HTR-8/SVneo (cell line): ENCODE measurements at regions not wholly inside any gene's neighbourhood (a gene's known extent, or its start where the extent isn't known, plus 50 kb on each side); places are given as distances from the start of the nearest gene placed in this dataset.
"Not testable (repeated sequence)": the region's sequence is repeated elsewhere in the genome, so short reads cannot be mapped to it uniquely, and the experiment has no call there.

ENCODE experiments used
- DNase-seq: peaks from one replicate; pipeline ENCODE4 v3.0.0; 2011; ENCODE audit warnings: low spot score, mixed read lengths; ENCODE audit not compliant: insufficient read length
- FAIRE-seq: peaks from 2 replicates; lab custom pipeline; 2011; peaks lifted over from hg19 to GRCh38; lab: Jason Lieb, UNC

DNA sequence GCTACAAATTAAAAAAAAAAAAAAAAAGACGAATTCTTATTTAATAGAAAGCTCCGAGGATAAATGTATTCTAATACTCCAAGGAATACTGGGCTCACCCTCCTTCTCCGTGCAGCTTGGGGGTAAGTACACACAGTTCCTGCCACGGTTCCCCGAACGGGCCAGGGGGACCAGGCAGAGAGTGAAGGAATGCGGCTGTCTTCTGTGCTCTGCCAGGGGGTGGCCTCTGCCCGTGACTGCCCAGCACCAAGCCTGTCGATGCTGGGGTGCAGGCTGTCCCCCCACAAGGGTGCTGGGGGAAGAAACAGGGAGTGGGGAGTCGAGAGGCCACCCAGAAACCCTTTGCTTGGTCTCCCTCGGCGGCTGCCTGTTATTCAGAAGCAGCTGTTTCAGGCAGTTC lies 410.1 kb upstream of the IRX1 start:
- FAIRE-seq, result no peak

DNA sequence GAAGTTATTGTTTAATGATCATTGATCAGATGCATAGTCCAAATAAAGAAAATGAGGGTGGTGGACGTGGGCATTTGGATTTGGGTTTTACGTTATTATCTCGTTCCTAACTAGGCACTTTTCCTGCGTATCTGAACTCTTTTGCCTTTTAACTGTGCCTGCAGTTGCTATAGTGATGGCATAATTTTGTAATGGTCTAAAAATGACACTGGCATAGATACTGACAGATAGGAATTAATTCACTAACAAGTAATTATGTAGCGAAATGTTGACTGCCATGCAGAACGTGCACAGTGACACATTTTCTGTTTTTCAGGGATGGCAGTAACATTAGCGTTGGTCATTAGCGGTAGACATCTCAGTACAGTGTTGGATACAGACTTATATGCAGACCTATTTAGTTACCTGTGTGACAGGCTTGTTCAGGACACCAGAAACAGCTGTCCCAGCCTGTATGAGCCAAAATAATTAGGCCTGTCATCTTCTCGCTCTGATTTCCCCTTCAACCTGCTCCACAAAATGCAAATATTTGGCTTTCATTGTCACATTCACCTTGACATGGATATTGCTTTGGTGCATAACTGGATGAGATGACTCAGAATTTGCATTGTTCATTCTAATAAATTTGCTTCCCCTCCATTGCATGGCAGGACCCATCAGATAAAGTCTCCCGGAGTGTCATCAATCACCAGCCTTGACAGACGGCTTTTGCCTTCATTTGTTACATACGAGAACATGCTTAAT lies 413.3 kb upstream of the IRX1 start:
- DNase-seq, result no peak
- FAIRE-seq, result no peak

More for the DNA sequence above, 410.1 kb upstream of the IRX1 start:
- DNase-seq, result no peak

DNA sequence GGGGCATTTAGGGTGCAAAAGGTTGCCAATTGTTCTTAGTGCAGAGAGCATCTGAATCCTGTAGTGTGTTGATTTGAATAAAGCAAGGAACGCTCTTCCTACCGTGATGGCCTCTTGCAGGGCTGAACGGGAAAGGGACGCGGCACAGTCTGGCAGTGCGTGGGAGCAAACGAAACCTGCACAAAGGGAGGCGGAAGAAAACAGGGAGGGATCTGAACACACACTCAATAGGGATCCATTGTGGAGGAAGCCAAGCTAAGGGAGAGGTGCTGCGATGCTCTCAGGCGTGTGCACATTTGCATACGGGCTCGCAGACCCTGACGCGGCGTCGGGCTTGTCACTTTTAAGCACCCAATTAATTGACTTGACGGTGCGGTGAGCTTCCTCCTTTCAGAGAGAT lies 414.0 kb upstream of the IRX1 start:
- DNase-seq (no peak), FAIRE-seq (no peak)

DNA sequence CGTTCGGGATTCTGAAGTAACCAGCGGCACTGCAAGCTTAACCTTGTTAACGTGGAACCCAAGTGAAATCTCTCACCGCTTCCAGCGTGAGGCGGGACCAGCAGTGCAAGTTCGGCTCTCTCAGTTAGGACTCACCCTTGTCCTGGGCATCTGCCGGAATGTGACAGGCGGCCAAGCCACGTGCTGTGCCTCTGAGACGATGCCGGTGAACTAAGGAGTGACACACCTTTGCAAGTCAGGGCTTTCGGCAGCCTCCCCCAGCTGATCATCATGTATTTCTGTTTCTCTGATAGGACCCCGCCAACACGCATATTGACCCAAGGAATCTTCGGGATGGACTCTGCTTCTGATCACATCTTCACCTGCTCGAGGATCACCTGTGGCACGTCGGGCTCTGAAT lies 415.0 kb upstream of the IRX1 start:
- FAIRE-seq (no peak), DNase-seq (no peak)

DNA sequence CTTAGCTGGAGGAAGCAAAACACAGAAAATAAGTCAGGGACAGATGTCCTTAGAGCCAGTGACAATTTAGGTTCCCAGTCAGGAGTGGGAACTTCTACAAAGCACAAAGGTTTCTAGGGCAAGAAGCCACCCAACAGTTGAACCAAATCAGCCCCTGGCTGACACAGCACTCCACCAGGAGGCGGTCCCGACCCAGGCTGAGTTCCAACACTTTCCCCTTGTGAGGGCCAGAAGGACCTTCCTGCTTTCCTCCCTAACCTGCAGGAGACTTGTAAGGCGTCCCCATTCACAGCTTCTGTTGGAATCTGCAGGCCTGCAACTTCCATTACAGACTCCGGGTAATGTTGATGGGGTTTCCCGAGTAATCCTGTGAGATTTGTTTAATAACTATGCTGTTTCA lies 416.4 kb upstream of the IRX1 start:
- DNase-seq, result no peak
- no peak for FAIRE-seq

DNA sequence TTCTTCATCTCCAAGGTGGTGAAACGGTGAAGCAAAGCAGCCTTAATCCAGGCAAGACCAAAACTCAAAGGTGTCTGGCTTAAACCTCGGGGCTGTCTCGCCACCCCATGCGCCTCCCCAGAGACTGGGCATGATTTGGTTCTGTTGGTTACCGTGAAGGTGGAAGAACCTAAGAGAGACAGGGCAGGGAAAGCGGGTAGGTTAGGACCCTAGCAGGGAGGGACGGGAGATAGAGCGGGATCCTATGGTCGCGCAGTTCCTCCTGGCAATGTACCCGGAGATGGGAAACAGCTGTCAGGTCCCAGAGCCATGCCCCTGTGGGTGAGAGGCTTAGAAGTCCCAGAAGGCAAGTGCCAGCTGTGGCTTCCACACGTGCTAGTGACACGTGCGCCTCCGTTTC lies 418.3 kb upstream of the IRX1 start:
- DNase-seq (no peak), FAIRE-seq (no peak)

DNA sequence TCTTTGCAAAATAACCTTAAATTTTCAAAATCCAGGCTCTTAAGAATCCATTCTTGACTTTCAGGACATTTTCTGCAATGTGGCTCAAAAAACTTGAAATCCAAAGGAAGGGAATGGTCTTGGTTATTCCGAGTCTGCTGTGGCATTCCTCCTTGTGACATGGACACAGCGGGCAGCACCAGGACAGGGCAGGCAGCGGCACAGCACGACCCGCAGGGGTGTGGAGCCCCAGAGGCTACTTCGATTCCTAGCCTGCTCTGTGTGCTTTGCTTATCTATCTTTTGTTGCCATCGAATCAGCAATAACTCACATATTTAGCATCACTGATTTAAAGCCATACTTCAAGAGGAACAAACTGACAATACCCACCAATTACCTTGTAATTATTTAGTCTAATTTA lies 420.2 kb upstream of the IRX1 start:
- FAIRE-seq, result peak; percentile 49
- no peak for DNase-seq

DNA sequence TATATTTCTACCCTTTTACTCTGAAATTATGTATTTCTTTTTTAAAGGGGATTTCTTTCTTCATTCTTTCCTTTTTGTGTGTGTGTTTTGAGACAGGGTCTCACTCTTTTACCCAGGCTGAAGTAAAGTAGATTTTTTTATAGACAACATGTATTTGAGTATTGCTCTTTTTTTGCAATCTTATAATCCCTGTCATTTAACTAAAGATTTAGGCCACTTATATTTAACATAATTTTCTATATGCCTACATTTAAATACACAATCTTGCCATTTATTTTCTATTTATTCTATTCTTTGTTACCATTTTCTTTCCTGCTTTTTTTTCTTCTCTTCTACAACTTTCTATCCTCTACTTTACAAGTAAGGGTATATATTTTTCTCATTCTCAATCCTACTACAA lies 416.0 kb upstream of the IRX2 start:
- DNase-seq, result no peak
- FAIRE-seq, result no peak

DNA sequence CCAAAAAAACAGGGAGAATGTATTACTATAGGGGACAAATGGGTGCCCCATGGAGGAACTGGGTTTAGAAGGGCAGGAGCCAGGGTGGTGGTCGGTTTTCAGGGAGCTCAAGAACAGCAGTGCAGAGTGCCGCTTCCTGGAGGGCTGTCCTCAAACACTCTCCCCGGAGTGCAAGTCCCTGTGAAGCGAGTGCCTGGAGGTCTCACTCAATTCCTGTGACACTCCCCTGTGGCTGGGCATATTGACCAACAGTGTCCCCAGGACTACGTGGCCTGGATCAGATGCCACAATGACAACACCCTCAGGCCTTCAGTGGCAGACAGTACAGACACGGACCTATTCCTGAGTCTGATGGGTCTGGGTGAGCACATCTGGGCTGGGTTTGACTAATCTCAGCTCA lies 412.1 kb upstream of the IRX2 start:
- FAIRE-seq, result no peak
- DNase-seq, result no peak

DNA sequence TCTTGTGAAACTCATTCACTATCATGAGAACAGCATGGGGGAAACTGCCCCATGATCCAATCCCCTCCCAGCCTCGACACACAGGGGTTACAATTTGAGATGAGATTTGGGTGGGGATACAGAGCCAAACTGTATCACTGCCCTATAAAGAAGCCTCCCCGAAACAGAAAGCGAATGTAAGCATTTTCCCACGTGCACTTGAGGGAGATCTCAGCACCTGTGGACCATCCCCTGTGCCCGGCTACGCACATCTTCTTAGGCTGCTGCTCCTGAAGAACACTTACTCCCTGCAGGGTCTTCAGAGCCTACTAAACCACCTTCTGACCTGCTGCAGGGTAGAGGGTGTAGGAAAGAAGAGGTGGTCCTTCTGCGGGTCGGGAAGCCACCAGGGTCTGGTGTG lies 410.2 kb upstream of the IRX2 start:
- DNase-seq, result no peak
- FAIRE-seq, result no peak

DNA sequence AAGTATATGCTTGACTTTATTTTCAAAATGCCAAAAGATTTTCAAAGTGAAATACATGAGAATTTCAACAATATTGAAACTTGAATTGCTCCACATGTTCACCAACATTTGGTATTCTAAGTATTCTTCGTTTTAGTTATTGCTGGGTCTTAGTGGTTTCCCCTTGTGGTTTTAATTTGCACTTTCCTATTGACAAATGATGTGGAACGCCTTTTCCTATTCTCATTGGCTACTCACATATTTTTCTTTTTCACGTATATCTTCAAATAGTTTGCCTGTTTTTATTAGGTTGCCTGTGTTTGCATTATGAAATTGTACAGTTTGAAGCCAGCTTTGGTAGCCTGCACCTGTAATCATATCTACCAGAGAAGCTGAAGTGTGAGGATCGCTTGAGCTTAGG lies 405.7 kb upstream of the IRX2 start:
- DNase-seq (no peak), FAIRE-seq (no peak)

DNA sequence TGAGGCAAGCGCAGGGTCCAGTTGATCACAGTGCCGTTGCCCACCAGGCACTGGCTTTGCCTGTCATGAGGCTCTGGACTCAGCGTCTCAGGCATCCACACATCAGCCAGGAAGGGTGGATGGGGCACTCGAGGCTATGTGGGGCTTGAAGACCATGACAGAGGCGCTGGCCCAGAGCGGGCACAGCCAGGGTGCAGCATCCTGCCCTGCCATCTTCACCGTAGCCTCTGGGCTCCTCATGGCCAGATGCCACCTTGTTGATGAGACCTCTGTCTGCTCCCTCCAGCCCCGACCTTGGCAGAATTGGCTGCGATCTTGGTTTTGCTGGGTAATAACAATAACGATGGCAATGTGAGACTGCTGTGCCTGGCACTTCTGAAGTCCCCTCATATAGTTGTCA lies 404.2 kb upstream of the IRX2 start:
- DNase-seq, result no peak
- no peak for FAIRE-seq

DNA sequence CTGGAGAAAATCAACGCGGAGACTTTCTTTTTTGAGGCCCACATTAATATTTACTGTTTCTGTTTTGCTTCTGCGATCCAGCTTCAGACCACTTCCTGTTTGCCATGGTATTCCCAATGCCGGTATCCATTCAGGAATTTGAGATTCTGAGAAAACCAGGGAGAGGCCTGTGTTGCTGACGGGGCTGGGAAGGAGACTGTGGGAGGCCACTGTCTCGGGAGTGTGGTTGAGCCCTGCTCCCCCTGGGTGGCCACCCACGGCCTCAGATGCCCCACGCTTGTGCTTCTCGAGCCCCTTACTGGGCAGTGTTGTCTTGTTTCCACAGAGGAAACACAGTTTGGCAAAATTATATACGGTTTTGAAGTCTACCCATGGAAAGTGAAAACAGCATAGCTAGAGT lies 403.6 kb upstream of the IRX2 start:
- FAIRE-seq, result no peak

DNA sequence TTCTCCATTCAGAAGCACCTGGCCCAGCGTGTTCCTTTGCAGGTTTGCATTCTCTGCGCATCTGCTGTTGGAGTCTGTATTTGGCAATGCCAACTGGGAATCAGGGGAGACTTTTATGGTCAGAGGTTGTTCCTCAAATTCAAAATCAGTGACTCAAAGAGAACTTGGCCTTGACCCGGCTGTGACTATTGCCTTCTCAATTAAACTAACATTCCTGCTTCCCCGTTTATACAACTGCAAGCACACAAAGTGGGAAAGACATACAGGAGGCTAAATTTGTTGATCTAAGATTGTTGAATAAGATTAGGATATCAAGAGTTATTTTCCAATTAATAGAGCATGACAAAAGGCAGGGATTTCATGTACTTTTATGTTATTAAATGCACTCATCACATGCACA lies 402.4 kb upstream of the IRX2 start:
- FAIRE-seq (no peak), DNase-seq (no peak)

More for the DNA sequence above, 403.6 kb upstream of the IRX2 start:
- no peak for DNase-seq

DNA sequence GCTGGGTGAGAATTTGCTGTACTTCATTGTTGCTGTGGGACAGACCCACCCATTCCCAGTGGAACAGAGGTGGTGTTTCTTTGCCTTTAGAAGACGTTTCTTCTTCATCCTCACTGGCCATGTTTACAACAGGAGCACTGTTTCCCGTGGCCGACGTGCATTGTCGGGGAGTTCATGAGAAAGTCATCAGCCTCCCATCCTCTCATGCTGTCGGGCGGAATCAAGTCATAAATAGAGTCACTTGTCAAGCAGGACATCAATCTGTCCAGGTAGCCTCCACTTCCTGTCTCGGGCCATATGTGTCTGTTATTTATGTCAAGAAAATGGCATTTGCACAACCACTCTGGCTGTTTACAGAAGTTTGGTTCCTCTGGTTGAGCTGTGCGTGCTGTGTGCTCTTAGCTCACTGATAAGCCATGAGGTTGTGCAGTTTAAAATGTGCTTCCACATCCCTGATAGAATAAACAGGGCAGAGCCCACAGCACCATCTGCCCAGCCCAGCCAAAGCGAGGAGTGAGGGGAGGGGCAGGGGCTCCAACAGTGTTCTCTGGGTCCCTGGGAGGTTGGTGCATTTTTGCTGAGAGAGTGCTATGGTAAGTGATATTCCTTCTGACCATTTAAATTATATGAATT lies 401.9 kb upstream of the IRX2 start:
- DNase-seq, result no peak
- FAIRE-seq, result no peak

DNA sequence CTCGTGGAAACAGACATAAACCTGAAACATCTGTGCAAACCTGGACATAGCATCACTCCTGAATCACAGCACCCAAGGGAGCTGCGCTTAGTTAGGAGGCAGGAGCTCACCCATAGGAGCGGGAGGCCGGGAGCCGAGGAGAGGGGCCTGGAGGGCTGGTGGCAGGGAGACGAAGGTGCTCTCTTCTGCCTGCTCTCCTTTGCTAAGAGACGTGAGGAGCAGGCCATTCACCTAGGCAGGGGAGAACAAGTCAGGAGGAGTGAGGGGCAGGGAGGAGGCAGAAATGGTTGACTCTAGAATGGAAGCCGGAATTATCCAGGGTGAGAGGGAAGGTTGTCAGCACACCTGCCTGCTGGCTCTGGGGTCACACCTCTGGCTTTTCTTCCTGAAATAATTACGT lies 398.4 kb upstream of the IRX2 start:
- FAIRE-seq, result no peak

DNA sequence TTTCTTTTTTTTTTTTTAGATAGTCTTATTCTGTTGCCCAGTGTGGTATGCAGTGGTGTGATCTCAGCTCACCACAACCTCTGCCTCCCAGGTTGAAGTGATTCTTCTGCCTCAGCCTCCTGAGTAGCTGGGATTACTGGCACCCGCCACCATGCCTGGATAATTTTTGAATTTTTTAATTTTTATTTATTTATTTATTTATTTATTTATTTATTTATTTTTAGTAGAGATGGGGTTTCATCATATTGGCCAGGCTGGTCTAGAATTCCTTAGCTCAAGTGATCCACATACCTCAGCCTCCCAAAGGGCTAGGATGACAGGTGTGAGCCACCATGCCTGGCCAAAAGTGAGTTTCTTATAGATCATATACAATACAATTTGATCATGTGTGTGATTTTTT lies 395.9 kb upstream of the IRX2 start:
- FAIRE-seq, DNase-seq: not testable (repeated sequence)

More for the DNA sequence above, 398.4 kb upstream of the IRX2 start:
- no peak for DNase-seq

DNA sequence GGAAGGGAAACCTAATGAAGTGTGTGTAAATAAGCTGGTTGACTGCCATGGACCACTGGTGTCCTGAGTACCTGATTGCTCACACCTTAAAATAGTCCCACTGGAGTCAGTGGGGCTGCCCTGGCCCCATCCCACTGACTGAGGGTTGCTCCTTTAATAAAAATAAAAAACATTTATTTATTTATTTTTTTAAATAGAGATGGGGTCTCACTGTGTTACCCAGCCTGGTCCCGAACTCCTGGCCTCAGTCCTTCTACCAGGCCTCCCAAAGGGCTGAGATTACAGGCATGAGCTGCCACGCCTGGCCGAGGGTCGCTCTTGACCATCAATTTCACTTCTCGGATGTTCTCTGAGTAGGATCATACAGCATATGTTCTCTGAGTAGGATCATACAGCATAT lies 394.2 kb upstream of the IRX2 start:
- FAIRE-seq, result no peak
- no peak for DNase-seq

DNA sequence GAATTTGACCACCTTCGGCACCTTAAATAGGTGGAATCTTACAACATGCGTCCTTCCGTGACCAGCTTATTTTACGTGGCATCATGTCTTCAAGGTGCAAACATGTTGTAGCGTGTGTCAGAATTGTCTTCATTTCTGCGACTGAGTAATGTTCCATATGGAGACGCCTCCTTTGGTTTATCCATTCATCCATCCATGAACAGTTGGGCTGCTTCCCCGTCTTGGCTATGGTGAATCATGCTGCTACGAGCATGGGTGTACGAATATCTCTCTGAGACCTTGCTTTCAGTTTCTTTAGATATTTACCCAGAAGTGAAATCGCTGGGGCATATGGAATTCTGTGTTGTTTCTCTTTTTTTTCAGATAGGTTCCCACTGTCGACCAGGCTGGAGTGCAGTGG lies 391.9 kb upstream of the IRX2 start:
- DNase-seq, result no peak
- FAIRE-seq, result no peak

DNA sequence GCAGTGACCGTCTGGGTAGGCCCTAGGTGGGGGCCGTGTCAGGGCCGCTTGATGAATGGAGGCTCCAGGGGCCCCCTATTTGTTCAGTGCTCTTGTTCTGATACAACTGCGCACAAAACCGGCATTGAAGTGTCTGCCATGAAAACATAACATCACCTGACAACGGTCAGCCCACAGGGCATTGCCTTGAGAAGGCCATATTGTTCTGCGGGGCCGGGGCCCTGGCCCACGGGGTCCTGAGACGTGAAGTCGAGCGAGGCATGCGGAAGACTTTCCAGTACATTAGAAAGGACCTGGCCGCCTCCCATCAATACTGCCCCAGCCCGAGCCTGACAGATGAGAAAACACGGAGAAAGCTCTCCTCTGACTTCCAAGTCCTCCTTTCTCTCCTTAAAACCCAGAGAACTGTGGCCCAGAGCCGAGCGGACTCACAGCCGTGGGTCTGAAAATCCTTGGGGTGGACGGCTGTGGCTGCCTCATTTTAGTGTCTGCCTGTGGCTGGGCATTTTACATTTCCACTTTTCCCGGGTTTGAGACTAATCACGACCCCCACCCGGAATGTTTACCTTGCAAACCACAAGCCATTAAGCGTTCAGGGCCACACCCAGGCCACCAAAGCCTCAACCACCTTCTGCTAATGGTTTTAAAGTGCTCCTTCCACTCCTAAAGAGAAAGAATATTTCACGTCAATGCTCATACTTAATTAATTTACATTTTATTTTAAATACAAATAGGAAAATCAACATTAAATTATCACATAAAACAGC lies 391.0 kb upstream of the IRX2 start:
- FAIRE-seq (no peak), DNase-seq (no peak)

DNA sequence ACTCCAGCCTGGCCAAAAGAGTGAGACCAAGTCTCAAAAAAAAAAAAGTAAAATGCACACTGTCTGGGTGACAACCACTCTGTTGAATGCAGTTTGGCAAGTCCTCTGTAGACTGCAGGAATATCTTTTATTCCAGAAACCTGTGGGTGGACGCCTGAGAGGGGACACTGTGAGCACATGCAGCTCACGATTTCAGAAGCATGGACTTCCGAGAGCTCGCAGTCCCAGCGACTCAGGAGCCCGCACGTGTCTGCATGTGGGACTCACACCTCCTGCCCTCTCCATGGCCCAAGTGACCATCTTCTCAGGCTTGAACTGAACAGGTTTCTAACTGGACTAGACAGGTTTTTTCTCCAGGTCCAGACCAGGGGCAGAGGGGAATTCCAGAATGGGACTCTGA lies 388.6 kb upstream of the IRX2 start:
- DNase-seq, result no peak
- no peak for FAIRE-seq
